ENCODE measurements at regions not wholly inside any gene's neighbourhood (a gene's known extent, or its start where the extent isn't known, plus 50 kb on each side); places are given as distances from the start of the nearest gene placed in this dataset.

DNA sequence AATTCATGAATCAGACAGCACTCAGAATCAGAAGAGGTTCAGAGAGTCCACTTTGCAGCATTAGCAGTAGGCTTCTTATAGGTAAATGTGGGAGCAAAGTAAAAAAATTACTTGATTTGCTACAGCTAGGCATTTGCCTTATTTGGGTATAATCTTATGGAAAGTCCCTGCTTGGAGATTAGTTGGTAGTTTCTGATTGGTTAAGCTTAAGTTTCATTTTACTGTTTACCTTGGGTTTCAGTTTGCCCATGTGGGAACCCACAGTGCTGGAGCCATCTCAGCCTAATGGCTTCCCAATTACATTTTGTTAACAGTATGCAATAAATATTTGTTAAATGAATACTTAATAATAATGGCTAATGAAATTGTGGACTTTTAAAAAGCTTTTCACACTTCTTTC lies 311.0 kb upstream of the FLRT2 start:
- TF ChIP-seq, protein P1, sequence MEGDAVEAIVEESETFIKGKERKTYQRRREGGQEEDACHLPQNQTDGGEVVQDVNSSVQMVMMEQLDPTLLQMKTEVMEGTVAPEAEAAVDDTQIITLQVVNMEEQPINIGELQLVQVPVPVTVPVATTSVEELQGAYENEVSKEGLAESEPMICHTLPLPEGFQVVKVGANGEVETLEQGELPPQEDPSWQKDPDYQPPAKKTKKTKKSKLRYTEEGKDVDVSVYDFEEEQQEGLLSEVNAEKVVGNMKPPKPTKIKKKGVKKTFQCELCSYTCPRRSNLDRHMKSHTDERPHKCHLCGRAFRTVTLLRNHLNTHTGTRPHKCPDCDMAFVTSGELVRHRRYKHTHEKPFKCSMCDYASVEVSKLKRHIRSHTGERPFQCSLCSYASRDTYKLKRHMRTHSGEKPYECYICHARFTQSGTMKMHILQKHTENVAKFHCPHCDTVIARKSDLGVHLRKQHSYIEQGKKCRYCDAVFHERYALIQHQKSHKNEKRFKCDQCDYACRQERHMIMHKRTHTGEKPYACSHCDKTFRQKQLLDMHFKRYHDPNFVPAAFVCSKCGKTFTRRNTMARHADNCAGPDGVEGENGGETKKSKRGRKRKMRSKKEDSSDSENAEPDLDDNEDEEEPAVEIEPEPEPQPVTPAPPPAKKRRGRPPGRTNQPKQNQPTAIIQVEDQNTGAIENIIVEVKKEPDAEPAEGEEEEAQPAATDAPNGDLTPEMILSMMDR (conservative IDR thresholded peaks at IDR 0.05 in 1 of 2, IDR thresholded peaks at IDR 0.05 in 1 of 2; ENCODE audit: extremely low read depth in 1 of 2, insufficient read depth in 1 of 2, low read depth in 1 of 2, low read length in 2 of 2): no peak
- no peak for TF ChIP-seq EZH2 (IDR thresholded peaks at IDR 0.05; ENCODE audit: borderline replicate concordance, low read length)

Data from mammary epithelial cell (primary cell).